Astrocyte (in vitro differentiated cells and primary cell): ENCODE measurements at regions not wholly inside any gene's neighbourhood (a gene's known extent, or its start where the extent isn't known, plus 50 kb on each side); places are given as distances from the start of the nearest gene placed in this dataset.

Experiments
- DNase-seq: peaks from one replicate; pipeline ENCODE4 v3.0.0-alpha.2; 2010; ENCODE audit warnings: low read depth
- FAIRE-seq: peaks from 2 replicates; lab custom pipeline; 2011; peaks lifted over from hg19 to GRCh38; lab: Jason Lieb, UNC
- H2AFZ ChIP-seq: 2 replicates; pipeline ENCODE4 v1.6.0; 2012; ENCODE audit warnings: low read depth, low read length, inconsistent platforms
- H3K27ac ChIP-seq: 2 replicates; pipeline ENCODE4 v1.5.1; 2011; ENCODE audit warnings: low read depth, low read length, inconsistent platforms
- H3K27me3 ChIP-seq: 2 replicates; pipeline ENCODE4 v1.6.0; 2011; ENCODE audit warnings: low read length, inconsistent platforms; ENCODE audit not compliant: insufficient read depth
- H3K36me3 ChIP-seq: 2 replicates; pipeline ENCODE4 v1.5.1; 2011; ENCODE audit warnings: low read length, inconsistent platforms; ENCODE audit not compliant: insufficient read depth
- H3K4me1 ChIP-seq: 2 replicates; pipeline ENCODE4 v1.5.1; 2011; ENCODE audit warnings: low read length, inconsistent platforms; ENCODE audit not compliant: insufficient read depth
- H3K4me2 ChIP-seq: 2 replicates; pipeline ENCODE4 v1.6.0; 2012; ENCODE audit warnings: low read length, inconsistent platforms
- H3K4me3 ChIP-seq: 2 replicates; pipeline ENCODE4 v1.5.1; 2011; ENCODE audit warnings: low read depth, mild to moderate bottlenecking, low read length, inconsistent platforms; ENCODE audit not compliant: insufficient read depth
- H3K79me2 ChIP-seq: 2 replicates; pipeline ENCODE4 v1.6.0; 2012; ENCODE audit warnings: mild to moderate bottlenecking, low read length, inconsistent platforms; ENCODE audit not compliant: insufficient read depth
- H3K9ac ChIP-seq: 2 replicates; pipeline ENCODE4 v1.6.0; 2012; ENCODE audit warnings: mild to moderate bottlenecking, low read length, inconsistent platforms
- H3K9me3 ChIP-seq: 2 replicates; pipeline ENCODE4 v1.5.1; 2012; ENCODE audit warnings: low read depth, mild to moderate bottlenecking, low read length, inconsistent platforms; ENCODE audit not compliant: insufficient read depth
- H4K20me1 ChIP-seq: 2 replicates; pipeline ENCODE4 v1.6.0; 2012; ENCODE audit warnings: low read length, inconsistent platforms; ENCODE audit not compliant: insufficient read depth
- H3K27ac Mint-ChIP-seq: one replicate; pipeline ENCODE4 v1.8.0; 2021; ENCODE audit warnings: mild to moderate bottlenecking, mixed read lengths; ENCODE audit not compliant: unreplicated experiment
- H3K27me3 Mint-ChIP-seq: one replicate; pipeline ENCODE4 v1.8.0; 2021; ENCODE audit warnings: low read depth, mixed read lengths; ENCODE audit not compliant: unreplicated experiment
- H3K36me3 Mint-ChIP-seq: one replicate; pipeline ENCODE4 v1.8.0; 2021; ENCODE audit warnings: low read depth, mixed read lengths; ENCODE audit not compliant: unreplicated experiment
- H3K4me1 Mint-ChIP-seq: one replicate; pipeline ENCODE4 v1.8.0; 2021; ENCODE audit warnings: low read depth, mixed read lengths; ENCODE audit not compliant: unreplicated experiment
- H3K4me3 Mint-ChIP-seq: one replicate; pipeline ENCODE4 v1.8.0; 2021; ENCODE audit warnings: mild to moderate bottlenecking, moderate library complexity, mixed read lengths; ENCODE audit not compliant: unreplicated experiment
- H3K9me3 Mint-ChIP-seq: one replicate; pipeline ENCODE4 v1.8.0; 2021; ENCODE audit warnings: mild to moderate bottlenecking, mixed read lengths; ENCODE audit not compliant: unreplicated experiment
- EZH2 ChIP-seq: IDR thresholded peaks from 2 replicates; pipeline ENCODE4 v1.6.1; 2012; ENCODE audit warnings: mild to moderate bottlenecking, low read length, inconsistent platforms; ENCODE audit not compliant: insufficient read depth
- TF ChIP-seq, protein P1 (sequence below): IDR thresholded peaks from 2 replicates; pipeline ENCODE4 v1.5.1; 2011; ENCODE audit warnings: low read depth, mild to moderate bottlenecking, inconsistent platforms, low read length, moderate library complexity; ENCODE audit not compliant: insufficient read depth

DNA sequence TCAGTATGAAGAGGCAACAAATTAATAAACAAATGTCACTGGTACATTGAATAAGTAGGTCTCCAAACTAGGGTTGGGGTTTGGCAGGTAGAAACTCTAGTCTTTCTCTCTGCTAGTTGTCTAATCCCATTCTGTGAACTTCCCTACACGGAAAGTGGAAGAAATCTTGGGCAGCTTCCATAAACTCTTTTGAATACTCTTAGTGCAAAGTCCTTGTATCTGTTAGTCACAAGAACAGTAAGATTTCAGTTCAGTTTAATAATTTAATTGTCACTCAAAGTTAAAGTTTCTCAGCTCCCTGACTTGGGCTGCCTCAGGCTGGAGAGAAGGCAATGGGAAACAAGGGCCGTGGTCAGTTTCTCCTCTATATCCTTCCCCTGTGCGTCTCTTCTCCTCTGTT lies 135.4 kb upstream of the MDM1 start:
- Histone ChIP-seq H3K9ac (no peak overlapping the region), H3K36me3 (no peaks in the 10 kb centered on the region), H3K4me2 (no peak overlapping the region), H4K20me1 (no peaks in the 10 kb centered on the region), H3K27me3 (no peaks in the 10 kb centered on the region), H2AFZ (no peak overlapping the region), H3K4me1 (no peaks in the 10 kb centered on the region), H3K27ac (no peak overlapping the region), H3K79me2 (no peaks in the 10 kb centered on the region), H3K9me3 (no peaks in the 10 kb centered on the region), H3K4me3 (no peak overlapping the region)
- no peak overlapping the region for H3K27ac Mint-ChIP-seq
- DNase-seq: no peak
- no peak overlapping the region for H3K4me3 Mint-ChIP-seq
- FAIRE-seq: no peak
- H3K9me3 Mint-ChIP-seq: no peaks in the 10 kb centered on the region
- H3K4me1 Mint-ChIP-seq: no peaks in the 10 kb centered on the region
- H3K36me3 Mint-ChIP-seq: no peaks in the 10 kb centered on the region
- H3K27me3 Mint-ChIP-seq: no peaks in the 10 kb centered on the region
- TF ChIP-seq, protein P1, sequence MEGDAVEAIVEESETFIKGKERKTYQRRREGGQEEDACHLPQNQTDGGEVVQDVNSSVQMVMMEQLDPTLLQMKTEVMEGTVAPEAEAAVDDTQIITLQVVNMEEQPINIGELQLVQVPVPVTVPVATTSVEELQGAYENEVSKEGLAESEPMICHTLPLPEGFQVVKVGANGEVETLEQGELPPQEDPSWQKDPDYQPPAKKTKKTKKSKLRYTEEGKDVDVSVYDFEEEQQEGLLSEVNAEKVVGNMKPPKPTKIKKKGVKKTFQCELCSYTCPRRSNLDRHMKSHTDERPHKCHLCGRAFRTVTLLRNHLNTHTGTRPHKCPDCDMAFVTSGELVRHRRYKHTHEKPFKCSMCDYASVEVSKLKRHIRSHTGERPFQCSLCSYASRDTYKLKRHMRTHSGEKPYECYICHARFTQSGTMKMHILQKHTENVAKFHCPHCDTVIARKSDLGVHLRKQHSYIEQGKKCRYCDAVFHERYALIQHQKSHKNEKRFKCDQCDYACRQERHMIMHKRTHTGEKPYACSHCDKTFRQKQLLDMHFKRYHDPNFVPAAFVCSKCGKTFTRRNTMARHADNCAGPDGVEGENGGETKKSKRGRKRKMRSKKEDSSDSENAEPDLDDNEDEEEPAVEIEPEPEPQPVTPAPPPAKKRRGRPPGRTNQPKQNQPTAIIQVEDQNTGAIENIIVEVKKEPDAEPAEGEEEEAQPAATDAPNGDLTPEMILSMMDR: no peak
- no peak for TF ChIP-seq EZH2

DNA sequence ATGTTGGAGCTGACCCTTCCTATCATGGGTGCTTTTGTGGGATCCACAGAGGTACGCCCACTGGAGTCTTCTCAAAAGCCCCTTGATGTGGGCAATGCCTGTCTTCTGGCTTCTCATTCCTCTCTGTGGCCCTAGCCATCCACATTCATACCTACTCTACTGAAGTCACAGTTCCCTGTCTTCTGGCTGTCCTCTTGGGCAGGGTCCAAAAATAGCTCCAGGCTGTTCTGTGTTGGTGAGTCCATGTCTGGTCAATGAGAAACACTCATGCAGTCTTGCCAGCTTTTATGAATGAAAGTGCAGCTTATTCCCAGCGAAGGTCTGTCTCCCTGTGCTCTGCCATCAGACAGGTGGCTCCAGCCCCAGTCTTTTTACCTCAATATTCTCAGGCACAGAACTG lies 135.9 kb upstream of the MDM1 start:
- H3K4me2 ChIP-seq: no peak overlapping the region
- no peaks in the 10 kb centered on the region for H3K4me1 ChIP-seq
- Mint-ChIP-seq H3K27ac (no peak overlapping the region), H3K36me3 (no peaks in the 10 kb centered on the region), H3K4me3 (no peak overlapping the region), H3K4me1 (no peaks in the 10 kb centered on the region), H3K9me3 (no peaks in the 10 kb centered on the region), H3K27me3 (no peaks in the 10 kb centered on the region)
- H3K27ac ChIP-seq: no peak overlapping the region
- no peaks in the 10 kb centered on the region for H3K27me3 ChIP-seq
- TF ChIP-seq EZH2: no peak
- TF ChIP-seq, protein P1: no peak
- H3K9ac ChIP-seq: no peak overlapping the region
- DNase-seq (no peak), FAIRE-seq (peak; percentile 13)
- H3K9me3 ChIP-seq: no peaks in the 10 kb centered on the region
- no peak overlapping the region for H3K4me3 ChIP-seq
- no peak overlapping the region for H2AFZ ChIP-seq
- H4K20me1 ChIP-seq: no peaks in the 10 kb centered on the region
- H3K79me2 ChIP-seq: no peaks in the 10 kb centered on the region
- H3K36me3 ChIP-seq: no peaks in the 10 kb centered on the region

DNA sequence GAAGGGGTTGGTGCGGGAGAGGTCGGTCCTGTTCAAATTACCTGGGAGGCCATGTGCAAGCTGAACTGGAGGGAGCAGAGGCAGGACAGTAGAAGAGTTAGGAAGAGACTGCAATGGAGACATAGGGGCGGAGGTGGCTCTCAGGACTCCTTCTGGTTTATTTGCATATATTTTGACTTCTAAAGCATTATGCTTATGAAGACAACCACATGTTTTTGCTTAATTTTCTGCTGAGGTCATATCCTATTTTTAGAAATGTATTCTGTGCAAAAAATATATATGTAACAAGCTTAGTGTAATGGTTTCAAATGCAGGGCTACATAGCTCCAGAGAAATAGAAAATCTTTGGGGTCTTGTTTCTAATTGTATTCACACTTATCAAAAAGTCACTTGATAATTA lies 137.0 kb upstream of the MDM1 start:
- FAIRE-seq (no peak), DNase-seq (no peak)
- Histone ChIP-seq H3K4me1 (no peaks in the 10 kb centered on the region), H3K4me2 (no peak overlapping the region), H4K20me1 (no peaks in the 10 kb centered on the region), H3K4me3 (no peak overlapping the region), H3K27ac (no peak overlapping the region), H3K36me3 (no peaks in the 10 kb centered on the region), H3K9me3 (no peaks in the 10 kb centered on the region), H2AFZ (no peak overlapping the region), H3K79me2 (no peaks in the 10 kb centered on the region), H3K9ac (no peak overlapping the region), H3K27me3 (no peaks in the 10 kb centered on the region)
- H3K4me3 Mint-ChIP-seq: no peak overlapping the region
- H3K4me1 Mint-ChIP-seq: no peaks in the 10 kb centered on the region
- no peaks in the 10 kb centered on the region for H3K36me3 Mint-ChIP-seq
- TF ChIP-seq EZH2: no peak
- TF ChIP-seq, protein P1: no peak
- H3K27ac Mint-ChIP-seq: no peak overlapping the region
- no peaks in the 10 kb centered on the region for H3K27me3 Mint-ChIP-seq
- no peaks in the 10 kb centered on the region for H3K9me3 Mint-ChIP-seq
